Spleen (tissue), 11 donors: ENCODE measurements at regions not wholly inside any gene's neighbourhood (a gene's known extent, or its start where the extent isn't known, plus 50 kb on each side); places are given as distances from the start of the nearest gene placed in this dataset.

Experiments
- DNase-seq: peaks from one replicate; pipeline ENCODE4 v3.0.0-alpha.2; 2020
- H3K27ac ChIP-seq, 8 donors: fragments of 200-600 bp; sonication (generic) in 7 of 8; 1 replicate in 4 of 8; 2 replicates in 4 of 8; pipeline versions ENCODE4 v1.5.0 to v1.8.0; 2016 to 2021; ENCODE audit warnings: inconsistent platforms in 4 of 8, mild to moderate bottlenecking in 4 of 8, moderate library complexity in 1 of 8
- H3K27me3 ChIP-seq, 7 donors: fragments of 200-600 bp; sonication (generic) in 6 of 7; replicated peaks in 1 of 7; 1 replicate in 4 of 7; 2 replicates in 3 of 7; pipeline versions ENCODE4 v1.5.0 to v1.8.0; 2016 to 2021; ENCODE audit warnings: inconsistent platforms in 3 of 7, mild to moderate bottlenecking in 1 of 7
- H3K36me3 ChIP-seq, 6 donors: fragments of 200-600 bp; sonication (generic) in 5 of 6; 1 replicate in 4 of 6; 2 replicates in 2 of 6; pipeline versions ENCODE4 v1.5.0 to v1.8.0; 2016 to 2021; ENCODE audit warnings: inconsistent platforms in 2 of 6
- H3K4me1 ChIP-seq, 6 donors: fragments of 200-600 bp; sonication (generic) in 5 of 6; 1 replicate in 3 of 6; 2 replicates in 3 of 6; pipeline versions ENCODE4 v1.5.0 to v1.8.0; 2016 to 2021; ENCODE audit warnings: inconsistent platforms in 3 of 6
- H3K4me3 ChIP-seq, 8 donors: fragments of 200-600 bp; sonication (generic) in 7 of 8; 1 replicate in 4 of 8; 2 replicates in 4 of 8; pipeline versions ENCODE4 v1.5.0 to v1.8.0; 2016 to 2021; ENCODE audit warnings: inconsistent platforms in 4 of 8, mild to moderate bottlenecking in 4 of 8, moderate library complexity in 2 of 8
- H3K9me3 ChIP-seq, 8 donors: fragments of 200-600 bp; sonication (generic) in 7 of 8; 1 replicate in 4 of 8; 2 replicates in 4 of 8; pipeline versions ENCODE4 v1.5.0 to v1.8.0; 2016 to 2021; ENCODE audit warnings: inconsistent platforms in 4 of 8
- POLR2A ChIP-seq, 3 donors: fragments of 450-650 bp; IDR thresholded peaks; one replicate each; pipeline ENCODE4 v1.5.1; 2017; ENCODE audit warnings: antibody characterized with exemption in 3 of 3, mild to moderate bottlenecking in 1 of 3
- POLR2AphosphoS5 ChIP-seq, 3 donors: sonication (generic); formaldehyde crosslinking; IDR thresholded peaks; one replicate each; pipeline ENCODE4 v1.5.1; 2017; ENCODE audit warnings: antibody characterized with exemption in 3 of 3
- WGBS, 5 donors: extraction: QIAGEN DNeasy Blood & Tissue Kit in 3 of 5; methylation state at CpG; one replicate each; pipeline versions ENCODE4 v1.1.5 to v1.1.7; 2013 to 2018; 5-methylcytosine and 5-hydroxymethylcytosine counted together
- intact Hi-C: fragments of 100-400 bp; cut with DNase I; formaldehyde crosslinking; loops from one replicate; pipeline ENCODE4 v1.15.0; 2023; ENCODE audit warnings: low total_unique reads
- TF ChIP-seq, protein P1 (sequence below), 11 experiments: fragments of 200-600 bp in 7 of 11; fragments of 450-650 bp in 4 of 11; sonication (generic) in 4 of 11; IDR thresholded peaks in 8 of 11; conservative IDR thresholded peaks in 3 of 11; 1 replicate in 7 of 11; 2 replicates in 4 of 11; pipeline versions ENCODE4 v1.4.0 to v1.8.0; 2016 to 2021; ENCODE audit warnings: antibody characterized with exemption in 11 of 11, inconsistent platforms in 4 of 11, mild to moderate bottlenecking in 1 of 11
- donor health status: healthy with polysubstance abuse.
- donor health status: DM: no; HTN: no; CAD: no; lungs with moderate emphysema.
- donor health status: DM: no; HTN: no; CAD: no.
- donor health status: Bipolar disorder and iron deficiency.
- donor health status: healthy.
- donor health status: DM: no; HTN: no; CAD: no.
- donor health status: DM: yes; HTN: yes; CAD: no.

DNA sequence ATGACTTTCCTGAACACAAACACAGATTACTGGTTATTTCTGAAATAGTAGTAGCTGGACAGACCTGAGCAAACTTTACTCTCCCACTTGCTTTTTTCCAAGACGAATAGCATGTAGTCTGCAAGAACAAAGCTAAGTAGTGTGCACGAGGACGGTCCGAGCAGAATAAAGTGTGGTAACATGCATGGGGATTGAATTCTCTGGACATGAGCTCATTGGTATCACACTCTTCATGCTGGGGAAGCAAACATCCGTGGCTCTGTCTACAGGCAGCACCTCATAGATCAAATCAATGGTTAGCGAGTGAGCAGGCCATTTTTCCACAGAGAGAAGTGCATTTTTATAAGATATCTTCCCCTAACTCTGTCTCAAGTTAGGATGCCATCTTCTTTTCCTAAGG is 164.8 kb upstream of the STK17B start:
- peaks cover 0 to 35% (median 20%) of the 10 kb centered on the region in 6 donors for H3K4me1 ChIP-seq
- H3K27me3 ChIP-seq, result no peaks in the 10 kb centered on the region
- TF ChIP-seq POLR2AphosphoS5 (IDR thresholded peaks at IDR 0.05) (no peak), POLR2A (IDR thresholded peaks at IDR 0.05) (no peak)
- TF ChIP-seq, protein P1, sequence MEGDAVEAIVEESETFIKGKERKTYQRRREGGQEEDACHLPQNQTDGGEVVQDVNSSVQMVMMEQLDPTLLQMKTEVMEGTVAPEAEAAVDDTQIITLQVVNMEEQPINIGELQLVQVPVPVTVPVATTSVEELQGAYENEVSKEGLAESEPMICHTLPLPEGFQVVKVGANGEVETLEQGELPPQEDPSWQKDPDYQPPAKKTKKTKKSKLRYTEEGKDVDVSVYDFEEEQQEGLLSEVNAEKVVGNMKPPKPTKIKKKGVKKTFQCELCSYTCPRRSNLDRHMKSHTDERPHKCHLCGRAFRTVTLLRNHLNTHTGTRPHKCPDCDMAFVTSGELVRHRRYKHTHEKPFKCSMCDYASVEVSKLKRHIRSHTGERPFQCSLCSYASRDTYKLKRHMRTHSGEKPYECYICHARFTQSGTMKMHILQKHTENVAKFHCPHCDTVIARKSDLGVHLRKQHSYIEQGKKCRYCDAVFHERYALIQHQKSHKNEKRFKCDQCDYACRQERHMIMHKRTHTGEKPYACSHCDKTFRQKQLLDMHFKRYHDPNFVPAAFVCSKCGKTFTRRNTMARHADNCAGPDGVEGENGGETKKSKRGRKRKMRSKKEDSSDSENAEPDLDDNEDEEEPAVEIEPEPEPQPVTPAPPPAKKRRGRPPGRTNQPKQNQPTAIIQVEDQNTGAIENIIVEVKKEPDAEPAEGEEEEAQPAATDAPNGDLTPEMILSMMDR (IDR thresholded peaks at IDR 0.05 in 8 of 11, conservative IDR thresholded peaks at IDR 0.05 in 3 of 11), result no peak
- DNase-seq, result no peak
- no peak overlapping the region for H3K27ac ChIP-seq
- intact Hi-C loops, result no loop called here
- H3K9me3 ChIP-seq, result no peaks in the 10 kb centered on the region
- no peaks in the 10 kb centered on the region for H3K36me3 ChIP-seq
- no peak overlapping the region for H3K4me3 ChIP-seq
- WGBS, 5 donors, result 83 to 93% (median 89%) methylated on average over 6 of the region's 6 CpGs

DNA sequence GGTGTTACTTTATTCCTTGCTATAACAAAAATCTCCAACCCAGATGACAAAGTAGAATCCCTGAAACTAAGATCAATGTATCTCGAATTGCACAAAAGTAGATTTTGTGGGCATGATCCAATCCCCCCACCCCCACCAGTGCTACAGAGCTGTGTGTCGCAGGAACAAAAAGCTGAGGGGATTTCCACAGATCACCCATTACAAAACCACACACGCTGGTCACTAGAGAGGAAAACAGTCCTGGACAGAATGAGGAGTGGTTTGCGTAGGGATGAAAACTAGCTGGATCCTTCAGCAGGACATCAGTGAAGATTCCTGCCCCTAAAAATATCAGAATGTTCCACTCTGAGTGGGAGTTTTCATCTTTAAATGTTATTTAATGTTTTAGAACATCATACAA is 165.3 kb upstream of the STK17B start:
- no peak overlapping the region for H3K4me3 ChIP-seq
- H3K27ac ChIP-seq, result no peak overlapping the region
- no peaks in the 10 kb centered on the region for H3K36me3 ChIP-seq
- H3K9me3 ChIP-seq, result no peaks in the 10 kb centered on the region
- peaks cover 0 to 40% (median 21%) of the 10 kb centered on the region in 6 donors for H3K4me1 ChIP-seq
- TF ChIP-seq, protein P1 (IDR thresholded peaks at IDR 0.05 in 8 of 11, conservative IDR thresholded peaks at IDR 0.05 in 3 of 11), result no peak
- TF ChIP-seq POLR2AphosphoS5 (IDR thresholded peaks at IDR 0.05) (no peak), POLR2A (IDR thresholded peaks at IDR 0.05) (no peak)
- intact Hi-C loops, result no loop called here
- WGBS, 5 donors, result 31 to 43% (median 40%) methylated on average over 4 of the region's 4 CpGs
- no peak for DNase-seq
- no peaks in the 10 kb centered on the region for H3K27me3 ChIP-seq

DNA sequence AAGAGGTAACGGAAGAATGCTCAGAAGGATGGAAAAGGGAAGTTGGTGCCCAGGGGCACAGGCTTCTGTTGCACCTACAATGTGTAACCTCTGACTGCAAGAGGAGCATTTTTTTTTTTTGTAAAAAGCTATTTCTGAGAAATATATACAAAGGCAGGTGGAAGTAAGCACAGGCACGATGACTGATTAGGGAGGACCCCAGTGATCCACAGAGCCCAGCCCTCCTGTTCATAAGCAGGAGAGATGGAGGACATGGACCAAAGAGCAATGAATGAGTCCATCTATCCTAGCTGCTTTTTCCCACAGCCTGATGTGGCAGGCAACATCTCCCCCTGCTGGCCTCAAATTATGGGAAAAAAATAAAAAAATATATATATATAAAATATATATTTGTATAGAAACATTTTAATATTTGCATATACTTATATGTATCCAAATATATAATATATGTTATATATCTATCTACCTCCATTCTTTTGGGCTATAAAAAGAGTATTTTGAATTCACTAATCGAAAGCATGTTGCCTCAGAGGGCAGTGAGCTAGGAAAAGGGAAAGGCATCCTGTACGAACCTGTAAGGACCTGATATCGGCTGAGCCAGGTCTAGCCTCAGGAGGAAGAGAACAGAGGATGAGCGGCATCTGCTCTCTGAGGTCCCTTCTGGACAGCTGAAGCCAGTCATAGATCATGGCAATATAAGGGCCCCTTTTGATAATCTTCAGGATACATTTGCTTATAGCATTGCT is 166.0 kb upstream of the STK17B start:
- 54 to 64% (median 60%) methylated on average over 6 of the region's 6 CpGs for WGBS, 5 donors

DNA sequence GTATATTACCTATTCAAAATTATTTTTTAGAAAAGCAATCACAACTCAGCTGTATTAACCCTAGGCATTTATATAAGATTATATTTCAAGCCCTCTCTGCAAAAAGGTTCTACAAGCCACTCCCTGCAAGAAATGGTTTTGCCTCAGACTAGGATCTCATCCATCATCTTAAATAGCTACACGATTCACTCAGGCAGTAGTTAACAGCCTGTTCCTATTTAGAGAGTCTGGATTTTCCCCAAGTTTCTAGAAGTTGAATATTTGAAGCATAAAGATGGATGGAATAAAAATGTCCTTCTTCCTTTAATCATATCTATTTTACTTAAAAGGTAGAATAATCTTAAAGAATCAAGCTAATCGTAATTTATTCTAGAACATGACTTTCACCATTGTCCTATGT is 167.1 kb upstream of the STK17B start:
- DNase-seq, result no peak
- TF ChIP-seq, protein P1 (IDR thresholded peaks at IDR 0.05 in 8 of 11, conservative IDR thresholded peaks at IDR 0.05 in 3 of 11), result no peak
- TF ChIP-seq POLR2A (IDR thresholded peaks at IDR 0.05) (no peak), POLR2AphosphoS5 (IDR thresholded peaks at IDR 0.05) (no peak)
- Histone ChIP-seq H3K27ac (no peak overlapping the region), H3K36me3 (peaks cover 0 to 4% (median 0%) of the 10 kb centered on the region in 6 donors), H3K4me1 (peaks cover 0 to 41% (median 21%) of the 10 kb centered on the region in 6 donors), H3K9me3 (no peaks in the 10 kb centered on the region), H3K4me3 (no peak overlapping the region), H3K27me3 (no peaks in the 10 kb centered on the region)
- intact Hi-C loops, result no loop called here
- WGBS, 5 donors, result 60 to 75% (median 70%) methylated on average over 2 of the region's 2 CpGs

More for the DNA sequence above, 166.0 kb upstream of the STK17B start:
- DNase-seq, result no peak
- intact Hi-C loops, result no loop called here
- Histone ChIP-seq H3K27ac (no peak overlapping the region), H3K27me3 (no peaks in the 10 kb centered on the region), H3K4me1 (peaks cover 0 to 41% (median 21%) of the 10 kb centered on the region in 6 donors), H3K9me3 (no peaks in the 10 kb centered on the region), H3K4me3 (no peak overlapping the region), H3K36me3 (no peaks in the 10 kb centered on the region)
- TF ChIP-seq, protein P1 (IDR thresholded peaks at IDR 0.05 in 8 of 11, conservative IDR thresholded peaks at IDR 0.05 in 3 of 11), result peak in 7 of 11 experiments; percentile 15 to 54 (median 43)
- TF ChIP-seq POLR2AphosphoS5 (IDR thresholded peaks at IDR 0.05), result no peak
